Epithelial cell of proximal tubule (primary cell): ENCODE measurements at regions not wholly inside any gene's neighbourhood (a gene's known extent, or its start where the extent isn't known, plus 50 kb on each side); places are given as distances from the start of the nearest gene placed in this dataset.

Experiments
- DNase-seq: peaks from one replicate; pipeline ENCODE4 v3.0.0-alpha.2; 2011; ENCODE audit warnings: low read depth
- H3K4me3 ChIP-seq: 2 replicates; pipeline ENCODE4 v1.5.1; 2011; ENCODE audit warnings: low read depth, mild to moderate bottlenecking, low read length
- TF ChIP-seq, protein P1 (sequence below): conservative IDR thresholded peaks from 2 replicates; pipeline ENCODE4 v1.5.1; 2012; ENCODE audit warnings: low read depth, mild to moderate bottlenecking, low read length

DNA sequence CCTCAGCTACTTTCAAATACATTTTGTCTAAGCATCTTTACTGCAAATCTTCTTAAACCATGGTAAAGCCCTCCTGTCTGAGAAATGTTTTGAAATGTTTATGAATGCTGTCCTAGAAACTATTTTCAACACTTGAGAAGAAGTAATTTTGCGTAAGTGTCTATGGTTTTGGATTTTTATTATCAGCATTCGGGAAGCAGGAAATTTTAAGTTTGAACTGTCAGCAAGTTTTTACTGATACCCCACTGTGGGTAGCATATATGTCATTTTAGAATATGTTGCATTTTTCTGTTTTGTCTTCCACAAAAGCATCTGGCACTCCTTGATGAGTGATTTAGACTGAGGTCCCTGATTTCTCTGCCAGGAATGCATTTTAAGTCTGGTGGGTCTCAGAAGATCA is 302.4 kb upstream of the GIMD1 start:
- no peak for DNase-seq
- H3K4me3 ChIP-seq, result no peak overlapping the region
- TF ChIP-seq, protein P1, sequence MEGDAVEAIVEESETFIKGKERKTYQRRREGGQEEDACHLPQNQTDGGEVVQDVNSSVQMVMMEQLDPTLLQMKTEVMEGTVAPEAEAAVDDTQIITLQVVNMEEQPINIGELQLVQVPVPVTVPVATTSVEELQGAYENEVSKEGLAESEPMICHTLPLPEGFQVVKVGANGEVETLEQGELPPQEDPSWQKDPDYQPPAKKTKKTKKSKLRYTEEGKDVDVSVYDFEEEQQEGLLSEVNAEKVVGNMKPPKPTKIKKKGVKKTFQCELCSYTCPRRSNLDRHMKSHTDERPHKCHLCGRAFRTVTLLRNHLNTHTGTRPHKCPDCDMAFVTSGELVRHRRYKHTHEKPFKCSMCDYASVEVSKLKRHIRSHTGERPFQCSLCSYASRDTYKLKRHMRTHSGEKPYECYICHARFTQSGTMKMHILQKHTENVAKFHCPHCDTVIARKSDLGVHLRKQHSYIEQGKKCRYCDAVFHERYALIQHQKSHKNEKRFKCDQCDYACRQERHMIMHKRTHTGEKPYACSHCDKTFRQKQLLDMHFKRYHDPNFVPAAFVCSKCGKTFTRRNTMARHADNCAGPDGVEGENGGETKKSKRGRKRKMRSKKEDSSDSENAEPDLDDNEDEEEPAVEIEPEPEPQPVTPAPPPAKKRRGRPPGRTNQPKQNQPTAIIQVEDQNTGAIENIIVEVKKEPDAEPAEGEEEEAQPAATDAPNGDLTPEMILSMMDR, result no peak

DNA sequence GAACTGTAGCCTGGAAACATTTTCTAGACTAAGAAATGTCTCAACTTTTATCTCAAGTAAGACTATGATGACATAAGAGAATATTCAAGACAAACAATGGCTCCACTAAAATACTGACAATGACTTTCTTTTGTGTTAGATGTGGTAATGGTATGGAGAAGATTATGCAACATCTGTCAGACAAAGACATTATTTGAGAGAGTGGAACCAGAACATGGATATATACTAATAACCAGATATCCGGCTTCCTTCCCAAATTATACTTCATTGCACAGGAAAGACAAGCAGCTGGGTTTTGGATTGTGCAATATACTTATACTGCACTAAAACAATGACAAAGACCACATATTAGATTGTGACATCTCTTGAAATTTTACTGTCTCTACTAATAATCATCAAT is 290.8 kb upstream of the GIMD1 start:
- TF ChIP-seq, protein P1, result no peak
- DNase-seq, result no peak
- H3K4me3 ChIP-seq, result no peak overlapping the region

DNA sequence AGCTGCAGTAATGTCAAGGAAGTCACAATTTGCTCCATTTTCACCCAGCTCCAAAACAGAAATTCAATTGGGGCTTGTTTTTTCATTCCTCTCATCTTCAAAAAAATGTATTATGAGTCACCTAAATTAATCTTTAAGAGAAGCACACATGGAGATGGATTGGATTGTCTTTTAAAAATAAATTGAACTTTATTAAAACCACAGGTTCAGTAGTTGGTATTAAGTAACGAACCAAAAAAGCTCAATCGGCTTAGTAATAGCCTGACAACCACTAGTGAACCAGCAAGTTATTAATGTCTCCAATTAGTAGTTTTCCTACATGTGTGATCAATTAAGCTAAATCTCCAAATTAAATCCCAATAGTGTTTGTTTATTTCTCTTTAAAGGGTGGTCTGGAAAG is 283.5 kb upstream of the GIMD1 start:
- no peak overlapping the region for H3K4me3 ChIP-seq
- TF ChIP-seq, protein P1, result no peak
- no peak for DNase-seq

DNA sequence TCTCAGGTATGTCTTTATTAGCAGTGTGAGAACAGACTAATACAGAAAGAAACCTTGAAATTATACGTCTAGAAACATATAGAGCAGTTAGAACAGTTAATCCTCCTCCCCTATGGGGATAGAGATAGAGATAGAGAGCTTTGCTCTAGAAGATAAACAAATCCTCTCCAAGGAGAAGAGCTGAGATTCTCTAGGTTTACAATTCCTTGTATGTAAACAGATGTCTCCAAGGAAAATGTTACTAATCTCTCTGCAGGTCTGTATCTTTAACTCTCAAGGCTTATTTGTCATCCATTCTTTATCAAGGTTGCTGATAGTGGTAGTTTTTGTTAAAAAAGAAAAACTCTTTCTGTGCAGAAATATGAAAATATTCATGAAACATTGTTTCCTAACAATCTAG is 282.1 kb upstream of the GIMD1 start:
- no peak for DNase-seq
- TF ChIP-seq, protein P1, result no peak
- H3K4me3 ChIP-seq, result no peak overlapping the region

DNA sequence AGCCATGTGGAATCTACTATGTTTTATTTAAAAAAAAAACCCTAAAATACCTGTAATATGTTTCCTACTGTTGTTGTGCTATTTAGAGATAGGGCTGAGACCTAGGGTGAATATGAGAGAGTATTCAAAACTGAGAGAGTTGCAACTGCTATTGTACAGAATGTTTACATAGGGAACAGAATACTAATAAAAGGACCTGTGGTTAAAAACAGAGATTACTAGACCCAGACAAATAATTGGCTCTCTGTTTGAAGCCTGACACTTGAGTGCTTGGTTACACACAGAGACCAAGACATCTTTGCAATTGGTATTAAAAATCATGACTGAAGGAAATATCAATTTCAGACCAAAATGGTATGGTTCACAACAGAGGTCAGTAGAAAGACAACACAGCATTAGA is 278.9 kb upstream of the GIMD1 start:
- DNase-seq, result no peak
- TF ChIP-seq, protein P1, result no peak
- H3K4me3 ChIP-seq, result no peak overlapping the region

DNA sequence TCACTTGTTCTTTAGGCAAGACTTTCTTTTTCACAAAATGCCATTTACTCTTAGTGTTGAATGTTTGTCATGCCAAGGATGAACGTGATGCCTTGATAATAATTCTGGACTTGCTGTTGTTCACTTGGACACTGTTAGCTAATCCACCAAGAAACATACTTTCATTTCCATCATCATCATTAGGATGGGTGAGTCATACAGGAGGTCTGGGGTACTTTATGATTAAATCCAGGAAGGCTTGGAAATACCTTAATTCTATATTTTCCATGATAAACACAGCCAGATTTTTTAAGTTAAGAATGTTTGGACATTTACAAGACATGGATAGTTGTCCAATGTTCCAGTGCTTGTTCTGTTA is 260.7 kb upstream of the GIMD1 start:
- no peak overlapping the region for H3K4me3 ChIP-seq
- no peak for DNase-seq
- TF ChIP-seq, protein P1, result no peak

DNA sequence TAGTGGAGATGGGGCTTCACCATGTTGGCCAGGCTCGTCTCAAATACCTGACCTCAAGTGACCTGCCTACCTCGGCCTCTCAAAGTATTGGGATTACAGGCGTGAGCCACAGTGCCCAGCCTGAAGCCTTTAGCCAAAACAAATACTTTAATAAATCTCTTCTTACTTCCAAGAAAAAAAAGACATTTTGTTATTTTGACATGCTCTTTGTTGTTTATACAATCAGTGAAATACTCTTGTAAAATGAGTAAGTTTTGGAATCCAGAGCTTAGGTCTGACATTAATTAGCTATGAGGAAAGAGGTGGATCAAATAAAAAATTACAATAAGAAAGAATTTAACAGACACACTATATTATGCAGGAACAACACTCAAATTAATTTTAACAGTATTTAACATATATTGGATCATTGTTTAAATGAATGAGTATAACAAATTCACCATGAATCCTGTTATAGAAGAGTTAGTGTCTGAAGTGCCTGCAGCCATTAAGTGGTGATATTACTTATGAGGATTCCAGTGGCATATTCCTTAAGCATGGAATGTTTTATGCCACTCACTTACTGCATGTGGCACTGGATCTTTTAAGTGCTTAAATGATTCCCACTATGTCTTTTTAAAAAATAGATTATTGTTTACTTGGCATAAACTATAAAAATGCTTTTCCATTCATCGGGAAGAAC is 260.1 kb upstream of the GIMD1 start:
- no peak overlapping the region for H3K4me3 ChIP-seq
- TF ChIP-seq, protein P1, result no peak
- DNase-seq, result no peak
